DOHH2 (cell line): ENCODE measurements at regions not wholly inside any gene's neighbourhood (a gene's known extent, or its start where the extent isn't known, plus 50 kb on each side); places are given as distances from the start of the nearest gene placed in this dataset.

Source experiments
- EZH2phosphoT487 ChIP-seq: fragments of 200-600 bp; sonication (generic); IDR thresholded peaks from 2 replicates; pipeline ENCODE4 v1.6.1; 2017; ENCODE audit warnings: borderline replicate concordance, mild to moderate bottlenecking, antibody characterized with exemption, low read length, moderate library complexity, mixed read lengths
- TF ChIP-seq, protein P1 (sequence below): fragments of 200-600 bp; sonication (generic); IDR thresholded peaks from one replicate; pipeline ENCODE4 v1.5.1; 2014; ENCODE audit warnings: antibody characterized with exemption, mild to moderate bottlenecking, low read depth, low read length; ENCODE audit not compliant: poor library complexity, severe bottlenecking

- TF ChIP-seq, protein P1, sequence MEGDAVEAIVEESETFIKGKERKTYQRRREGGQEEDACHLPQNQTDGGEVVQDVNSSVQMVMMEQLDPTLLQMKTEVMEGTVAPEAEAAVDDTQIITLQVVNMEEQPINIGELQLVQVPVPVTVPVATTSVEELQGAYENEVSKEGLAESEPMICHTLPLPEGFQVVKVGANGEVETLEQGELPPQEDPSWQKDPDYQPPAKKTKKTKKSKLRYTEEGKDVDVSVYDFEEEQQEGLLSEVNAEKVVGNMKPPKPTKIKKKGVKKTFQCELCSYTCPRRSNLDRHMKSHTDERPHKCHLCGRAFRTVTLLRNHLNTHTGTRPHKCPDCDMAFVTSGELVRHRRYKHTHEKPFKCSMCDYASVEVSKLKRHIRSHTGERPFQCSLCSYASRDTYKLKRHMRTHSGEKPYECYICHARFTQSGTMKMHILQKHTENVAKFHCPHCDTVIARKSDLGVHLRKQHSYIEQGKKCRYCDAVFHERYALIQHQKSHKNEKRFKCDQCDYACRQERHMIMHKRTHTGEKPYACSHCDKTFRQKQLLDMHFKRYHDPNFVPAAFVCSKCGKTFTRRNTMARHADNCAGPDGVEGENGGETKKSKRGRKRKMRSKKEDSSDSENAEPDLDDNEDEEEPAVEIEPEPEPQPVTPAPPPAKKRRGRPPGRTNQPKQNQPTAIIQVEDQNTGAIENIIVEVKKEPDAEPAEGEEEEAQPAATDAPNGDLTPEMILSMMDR = no peak
- no peak for TF ChIP-seq EZH2phosphoT487
Observed at GRCh38 chr4:178173771-178174170, 731.5 kb upstream of the AGA start.
